ENCODE measurements at regions not wholly inside any gene's neighbourhood (a gene's known extent, or its start where the extent isn't known, plus 50 kb on each side); places are given as distances from the start of the nearest gene placed in this dataset.

DNA sequence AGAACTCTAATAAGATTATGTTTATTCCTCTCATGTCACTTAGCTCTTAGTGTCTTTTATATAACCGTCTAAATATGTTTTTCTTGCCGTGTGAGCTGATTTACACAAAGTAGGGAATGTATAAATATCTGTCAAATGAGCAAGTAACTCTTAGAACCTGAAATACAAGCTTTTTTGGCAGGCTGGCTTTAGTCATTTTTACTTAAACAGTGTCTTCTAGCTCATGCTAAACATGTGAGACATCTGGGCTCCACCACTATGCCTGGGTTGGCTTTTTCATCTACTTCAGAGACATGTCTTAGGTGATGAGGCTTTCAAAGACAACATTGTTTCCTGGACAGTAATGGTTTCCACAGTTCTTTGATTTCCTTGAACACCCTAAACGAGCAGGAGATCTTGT is 137.2 kb upstream of the ZNF608 start:
- Histone ChIP-seq H3K9me1 (replicated peaks; ENCODE audit: control insufficient read depth, extremely low read depth, insufficient read depth, low read length) (no peaks in the 10 kb centered on the region), H4K20me1 (replicated peaks; ENCODE audit: control insufficient read depth, extremely low read depth, insufficient read depth, low read length) (no peaks in the 10 kb centered on the region), H3K4me1 (ENCODE audit: control insufficient read depth, extremely low read depth, insufficient read depth, low read length) (no peaks in the 10 kb centered on the region), H3K4me3 (replicated peaks in 1 of 3; ENCODE audit: insufficient read depth in 1 of 3, low read depth in 1 of 3, low read length in 3 of 3) (no peak overlapping the region), H3K9me3 (replicated peaks; ENCODE audit: control insufficient read depth, insufficient read depth, low read length) (no peaks in the 10 kb centered on the region), H3K4me2 (ENCODE audit: insufficient read depth, low read length) (no peak overlapping the region), H2AFZ (ENCODE audit: low read depth, low read length) (no peak overlapping the region), H3K27ac (ENCODE audit: insufficient read depth, low read depth, low read length) (no peak overlapping the region), H3K36me3 (ENCODE audit: control insufficient read depth in 2 of 2, extremely low read depth in 1 of 2, insufficient read depth in 2 of 2, low read length in 2 of 2) (no peaks in the 10 kb centered on the region), H3K9ac (replicated peaks; ENCODE audit: extremely low read depth, insufficient read depth, low read length) (no peak overlapping the region), H3K27me3 (ENCODE audit: control insufficient read depth in 2 of 2, insufficient read depth in 2 of 2, low read length in 2 of 2) (no peaks in the 10 kb centered on the region), H3K79me2 (ENCODE audit: control insufficient read depth, insufficient read depth, low read length) (no peaks in the 10 kb centered on the region)
- TF ChIP-seq, protein P1, sequence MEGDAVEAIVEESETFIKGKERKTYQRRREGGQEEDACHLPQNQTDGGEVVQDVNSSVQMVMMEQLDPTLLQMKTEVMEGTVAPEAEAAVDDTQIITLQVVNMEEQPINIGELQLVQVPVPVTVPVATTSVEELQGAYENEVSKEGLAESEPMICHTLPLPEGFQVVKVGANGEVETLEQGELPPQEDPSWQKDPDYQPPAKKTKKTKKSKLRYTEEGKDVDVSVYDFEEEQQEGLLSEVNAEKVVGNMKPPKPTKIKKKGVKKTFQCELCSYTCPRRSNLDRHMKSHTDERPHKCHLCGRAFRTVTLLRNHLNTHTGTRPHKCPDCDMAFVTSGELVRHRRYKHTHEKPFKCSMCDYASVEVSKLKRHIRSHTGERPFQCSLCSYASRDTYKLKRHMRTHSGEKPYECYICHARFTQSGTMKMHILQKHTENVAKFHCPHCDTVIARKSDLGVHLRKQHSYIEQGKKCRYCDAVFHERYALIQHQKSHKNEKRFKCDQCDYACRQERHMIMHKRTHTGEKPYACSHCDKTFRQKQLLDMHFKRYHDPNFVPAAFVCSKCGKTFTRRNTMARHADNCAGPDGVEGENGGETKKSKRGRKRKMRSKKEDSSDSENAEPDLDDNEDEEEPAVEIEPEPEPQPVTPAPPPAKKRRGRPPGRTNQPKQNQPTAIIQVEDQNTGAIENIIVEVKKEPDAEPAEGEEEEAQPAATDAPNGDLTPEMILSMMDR (IDR thresholded peaks at IDR 0.05; ENCODE audit: extremely low read depth in 1 of 2, insufficient read depth in 1 of 2, low read depth in 1 of 2, low read length in 2 of 2): no peak
- TF ChIP-seq GATA2 (IDR thresholded peaks at IDR 0.05; ENCODE audit: insufficient read depth, insufficient read length, low read depth, low read length) (no peak), POLR2A (IDR thresholded peaks at IDR 0.05; ENCODE audit: low read depth, low read length) (no peak)
- DNase-seq (ENCODE audit: low read depth, low spot score): no peak
- POLR2A ChIA-PET: no interaction called here
- no peak for FAIRE-seq
- CTCF ChIA-PET: interaction anchor here (1.4 kb wide), 1 partner anchor 136 kb away, joined by 3 read pairs; no protein-coding TSS in a partner anchor
- intact Hi-C loops (cut with micrococcal nuclease): no loop called here
- dilution Hi-C loops (cut with MboI; ENCODE audit: extremely low pct_ligation_motif_present, low sequenced_read_pairs): no loop called here
- no TSS peak for BruUV-seq (replicated peaks)

DNA sequence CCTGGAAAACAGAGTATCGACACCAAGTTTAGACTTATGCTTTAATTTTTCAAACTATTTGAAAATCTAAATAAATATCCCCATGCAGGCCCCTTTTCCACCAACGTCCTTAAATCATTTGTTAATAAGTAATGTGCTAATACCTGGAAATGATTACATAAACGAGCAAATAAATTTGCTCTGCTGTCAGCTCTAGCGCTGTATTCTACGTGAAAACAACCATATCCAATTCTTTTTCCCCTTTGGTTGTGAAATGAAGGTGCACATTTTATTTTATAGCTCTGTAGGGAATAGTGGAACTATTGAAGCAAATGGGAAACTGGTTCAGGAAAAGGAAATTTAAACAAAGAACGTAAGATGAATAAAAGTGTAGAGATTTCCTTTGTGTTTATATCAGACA is 137.7 kb upstream of the ZNF608 start:
- BruUV-seq (replicated peaks): no TSS peak
- no peaks in the 10 kb centered on the region for H4K20me1 ChIP-seq (replicated peaks; ENCODE audit: control insufficient read depth, extremely low read depth, insufficient read depth, low read length)
- H3K9me3 ChIP-seq (replicated peaks; ENCODE audit: control insufficient read depth, insufficient read depth, low read length): no peaks in the 10 kb centered on the region
- H3K4me2 ChIP-seq (ENCODE audit: insufficient read depth, low read length): no peak overlapping the region
- POLR2A ChIA-PET: no interaction called here
- no peak for FAIRE-seq
- peaks cover 4% of the 10 kb centered on the region for H3K4me1 ChIP-seq (ENCODE audit: control insufficient read depth, extremely low read depth, insufficient read depth, low read length)
- no peak overlapping the region for H3K27ac ChIP-seq (ENCODE audit: insufficient read depth, low read depth, low read length)
- no peaks in the 10 kb centered on the region for H3K27me3 ChIP-seq (ENCODE audit: control insufficient read depth in 2 of 2, insufficient read depth in 2 of 2, low read length in 2 of 2)
- no peaks in the 10 kb centered on the region for H3K36me3 ChIP-seq (ENCODE audit: control insufficient read depth in 2 of 2, extremely low read depth in 1 of 2, insufficient read depth in 2 of 2, low read length in 2 of 2)
- no peaks in the 10 kb centered on the region for H3K9me1 ChIP-seq (replicated peaks; ENCODE audit: control insufficient read depth, extremely low read depth, insufficient read depth, low read length)
- intact Hi-C loops (cut with micrococcal nuclease) (no loop called here), dilution Hi-C loops (cut with MboI; ENCODE audit: extremely low pct_ligation_motif_present, low sequenced_read_pairs) (no loop called here)
- no peak overlapping the region for H3K9ac ChIP-seq (replicated peaks; ENCODE audit: extremely low read depth, insufficient read depth, low read length)
- TF ChIP-seq EZH2 (IDR thresholded peaks at IDR 0.05; ENCODE audit: borderline replicate concordance, low read depth, low read length, severe bottlenecking) (no peak), FOS (IDR thresholded peaks at IDR 0.05; ENCODE audit: borderline replicate concordance, insufficient read depth, low read length) (no peak), MYC (IDR thresholded peaks at IDR 0.05; ENCODE audit: low read depth, low read length) (no peak), POLR2AphosphoS5 (IDR thresholded peaks at IDR 0.05; ENCODE audit: insufficient read depth, low read depth, low read length) (no peak), JUN (IDR thresholded peaks at IDR 0.05; ENCODE audit: borderline replicate concordance, insufficient read depth, insufficient read length, low read depth) (no peak), GATA2 (IDR thresholded peaks at IDR 0.05; ENCODE audit: insufficient read depth, insufficient read length, low read depth, low read length) (no peak), POLR2A (IDR thresholded peaks at IDR 0.05; ENCODE audit: low read depth, low read length) (no peak)
- TF ChIP-seq, protein P2, sequence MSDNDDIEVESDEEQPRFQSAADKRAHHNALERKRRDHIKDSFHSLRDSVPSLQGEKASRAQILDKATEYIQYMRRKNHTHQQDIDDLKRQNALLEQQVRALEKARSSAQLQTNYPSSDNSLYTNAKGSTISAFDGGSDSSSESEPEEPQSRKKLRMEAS (IDR thresholded peaks at IDR 0.05; ENCODE audit: insufficient read depth, insufficient read length): no peak
- TF ChIP-seq, protein P1 (IDR thresholded peaks at IDR 0.05; ENCODE audit: extremely low read depth in 1 of 2, insufficient read depth in 1 of 2, low read depth in 1 of 2, low read length in 2 of 2): no peak
- CTCF ChIA-PET: interaction anchor here (1.4 kb wide), 1 partner anchor 137 kb away, joined by 3 read pairs; no protein-coding TSS in a partner anchor
- H3K4me3 ChIP-seq (replicated peaks in 1 of 3; ENCODE audit: insufficient read depth in 1 of 3, low read depth in 1 of 3, low read length in 3 of 3): no peak overlapping the region
- no peaks in the 10 kb centered on the region for H3K79me2 ChIP-seq (ENCODE audit: control insufficient read depth, insufficient read depth, low read length)
- H2AFZ ChIP-seq (ENCODE audit: low read depth, low read length): no peak overlapping the region
- peak; percentile 40 for DNase-seq (ENCODE audit: low read depth, low spot score)

Data from endothelial cell of umbilical vein (primary cell).